Calu3 (cell line): ENCODE measurements at regions not wholly inside any gene's neighbourhood (a gene's known extent, or its start where the extent isn't known, plus 50 kb on each side); places are given as distances from the start of the nearest gene placed in this dataset.

ENCODE experiments used
- BruUV-seq: library from RNA; stranded (reverse); fragments of 400-500 nt; replicated peaks from 2 replicates; lab custom pipeline; 2021; lab: Mats Ljungman, UMichigan
- CTCF ChIA-PET: fragments of 300-600 bp; sonication (Branson Sonifier 250); formaldehyde crosslinking; loops from one replicate; lab custom pipeline; 2022; ENCODE audit warnings: antibody characterized with exemption; lab: Charles Lee
- DNase-seq: peaks from one replicate; pipeline ENCODE4 v3.0.0; 2022
- H3K27ac Mint-ChIP-seq: one replicate; pipeline ENCODE4 v1.8.0; 2022; ENCODE audit warnings: mixed read lengths; ENCODE audit not compliant: unreplicated experiment
- H3K27me3 Mint-ChIP-seq: one replicate; pipeline ENCODE4 v1.8.0; 2022; ENCODE audit warnings: mixed read lengths; ENCODE audit not compliant: unreplicated experiment
- H3K36me3 Mint-ChIP-seq: one replicate; pipeline ENCODE4 v1.8.0; 2022; ENCODE audit warnings: mild to moderate bottlenecking, moderate library complexity, mixed read lengths; ENCODE audit not compliant: insufficient read depth, unreplicated experiment
- H3K4me1 Mint-ChIP-seq: one replicate; pipeline ENCODE4 v1.8.0; 2022; ENCODE audit warnings: mild to moderate bottlenecking, low read depth, mixed read lengths; ENCODE audit not compliant: unreplicated experiment
- H3K4me3 Mint-ChIP-seq: one replicate; pipeline ENCODE4 v1.8.0; 2022; ENCODE audit warnings: mild to moderate bottlenecking, low read depth, moderate library complexity, mixed read lengths; ENCODE audit not compliant: unreplicated experiment
- H3K9me3 Mint-ChIP-seq: one replicate; pipeline ENCODE4 v1.8.0; 2022; ENCODE audit warnings: low read depth, mixed read lengths; ENCODE audit not compliant: unreplicated experiment
- CTCF ChIP-seq: fragments of 200-600 bp; IDR thresholded peaks from one replicate; pipeline ENCODE4 v1.8.0; 2022; ENCODE audit warnings: antibody characterized with exemption; ENCODE audit not compliant: unreplicated experiment
- intact Hi-C: fragments of 100-400 bp; cut with micrococcal nuclease; formaldehyde crosslinking; loops from one replicate; pipeline ENCODE4 v1.10.0; 2022; ENCODE audit not compliant: unreplicated experiment

GRCh38 chr13:65301506-65301905, 1928.6 kb downstream of the PCDH9 start:
- H3K27ac Mint-ChIP-seq: no peak overlapping the region
- H3K36me3 Mint-ChIP-seq: no peaks in the 10 kb centered on the region
- DNase-seq: no peak
- no peaks in the 10 kb centered on the region for H3K4me1 Mint-ChIP-seq
- CTCF ChIA-PET: no interaction called here
- H3K9me3 Mint-ChIP-seq: no peaks in the 10 kb centered on the region
- intact Hi-C loops: no loop called here
- no peaks in the 10 kb centered on the region for H3K27me3 Mint-ChIP-seq
- no TSS peak for BruUV-seq
- TF ChIP-seq CTCF: no peak
- no peak overlapping the region for H3K4me3 Mint-ChIP-seq

GRCh38 chr13:65300220-65300619, 1929.9 kb downstream of the PCDH9 start:
- Mint-ChIP-seq H3K27ac (no peak overlapping the region), H3K9me3 (no peaks in the 10 kb centered on the region), H3K4me3 (no peak overlapping the region), H3K4me1 (no peaks in the 10 kb centered on the region), H3K36me3 (no peaks in the 10 kb centered on the region), H3K27me3 (no peaks in the 10 kb centered on the region)
- DNase-seq: no peak
- no TSS peak for BruUV-seq
- intact Hi-C loops: no loop called here
- CTCF ChIA-PET: no interaction called here
- no peak for TF ChIP-seq CTCF

- Mint-ChIP-seq H3K27ac (no peak overlapping the region), H3K27me3 (no peaks in the 10 kb centered on the region), H3K4me1 (no peaks in the 10 kb centered on the region), H3K9me3 (no peaks in the 10 kb centered on the region), H3K36me3 (no peaks in the 10 kb centered on the region), H3K4me3 (no peak overlapping the region)
- CTCF ChIA-PET: no interaction called here
- BruUV-seq: no TSS peak
- intact Hi-C loops: no loop called here
- no peak for DNase-seq
- TF ChIP-seq CTCF: no peak
Observed at GRCh38 chr13:65293530-65294198, 1936.5 kb downstream of the PCDH9 start.

- Mint-ChIP-seq H3K27me3 (no peaks in the 10 kb centered on the region), H3K27ac (no peak overlapping the region), H3K4me1 (no peaks in the 10 kb centered on the region), H3K4me3 (no peak overlapping the region), H3K36me3 (no peaks in the 10 kb centered on the region), H3K9me3 (no peaks in the 10 kb centered on the region)
- no peak for DNase-seq
- BruUV-seq: no TSS peak
- intact Hi-C loops: no loop called here
- CTCF ChIA-PET: no interaction called here
- TF ChIP-seq CTCF: no peak
Observed at GRCh38 chr13:65292488-65292901, 1937.6 kb downstream of the PCDH9 start.
